ENCODE measurements at regions not wholly inside any gene's neighbourhood (a gene's known extent, or its start where the extent isn't known, plus 50 kb on each side); places are given as distances from the start of the nearest gene placed in this dataset.
"Not testable (repeated sequence)": the region's sequence is repeated elsewhere in the genome, so short reads cannot be mapped to it uniquely, and the experiment has no call there.

- DNase-seq: no peak
Observed at GRCh38 chr3:178090899-178091298, 445.3 kb upstream of the KCNMB2 start.

GRCh38 chr3:178095522-178095921 is 440.7 kb upstream of the KCNMB2 start:
- no peak for DNase-seq

GRCh38 chr3:178096955-178097354 is 439.3 kb upstream of the KCNMB2 start:
- DNase-seq: no peak

GRCh38 chr3:178097576-178097975 is 438.7 kb upstream of the KCNMB2 start:
- no peak for DNase-seq

- no peak for DNase-seq
Observed at GRCh38 chr3:178099274-178099673, 437.0 kb upstream of the KCNMB2 start.

- no peak for DNase-seq
Observed at GRCh38 chr3:178099862-178100261, 436.4 kb upstream of the KCNMB2 start.

- no peak for DNase-seq
Observed at GRCh38 chr3:178100908-178101307, 435.3 kb upstream of the KCNMB2 start.

- no peak for DNase-seq
Observed at GRCh38 chr3:178103140-178103539, 433.1 kb upstream of the KCNMB2 start.

GRCh38 chr3:178107804-178108203 is 428.4 kb upstream of the KCNMB2 start:
- DNase-seq: no peak

- no peak for DNase-seq
Observed at GRCh38 chr3:178109691-178110090, 426.5 kb upstream of the KCNMB2 start.

GRCh38 chr3:178112134-178112533 is 424.1 kb upstream of the KCNMB2 start:
- no peak for DNase-seq

- not testable (repeated sequence) for DNase-seq
Observed at GRCh38 chr3:178112552-178112951, 423.7 kb upstream of the KCNMB2 start.

GRCh38 chr3:178117641-178118040 is 418.6 kb upstream of the KCNMB2 start:
- no peak for DNase-seq

GRCh38 chr3:178119608-178120295 is 416.5 kb upstream of the KCNMB2 start:
- not testable (repeated sequence) for DNase-seq

- DNase-seq: no peak
Observed at GRCh38 chr3:178120367-178120766, 415.9 kb upstream of the KCNMB2 start.

- DNase-seq: no peak
Observed at GRCh38 chr3:178126686-178127085, 409.6 kb upstream of the KCNMB2 start.

GRCh38 chr3:178127221-178127620 is 409.0 kb upstream of the KCNMB2 start:
- no peak for DNase-seq

- no peak for DNase-seq
Observed at GRCh38 chr3:178129109-178129508, 407.1 kb upstream of the KCNMB2 start.

GRCh38 chr3:178131801-178132200 is 404.4 kb upstream of the KCNMB2 start:
- DNase-seq: no peak

- DNase-seq: no peak
Observed at GRCh38 chr3:178137206-178137605, 399.0 kb upstream of the KCNMB2 start.

- DNase-seq: no peak
Observed at GRCh38 chr3:178137831-178138230, 398.4 kb upstream of the KCNMB2 start.

GRCh38 chr3:178139116-178139515 is 397.1 kb upstream of the KCNMB2 start:
- no peak for DNase-seq

GRCh38 chr3:178140531-178141304 is 395.5 kb upstream of the KCNMB2 start:
- DNase-seq: no peak

GRCh38 chr3:178141305-178141684 is 394.9 kb upstream of the KCNMB2 start:
- not testable (repeated sequence) for DNase-seq

- DNase-seq: no peak
Observed at GRCh38 chr3:178146406-178146831, 389.8 kb upstream of the KCNMB2 start.
